H9 (cell line): ENCODE measurements at regions not wholly inside any gene's neighbourhood (a gene's known extent, or its start where the extent isn't known, plus 50 kb on each side); places are given as distances from the start of the nearest gene placed in this dataset.

Experiments
- DNase-seq: peaks from one replicate; pipeline ENCODE4 v3.0.0-alpha.2; 2017
- H2AFZ ChIP-seq: one replicate; pipeline ENCODE4 v1.6.1; 2013; ENCODE audit warnings: mild to moderate bottlenecking, low read length, control low read depth, moderate library complexity
- H2AK5ac ChIP-seq: 2 replicates; pipeline ENCODE4 v1.6.1; 2013; ENCODE audit warnings: low read length, control low read depth, mixed read lengths; ENCODE audit not compliant: insufficient read length
- H2BK120ac ChIP-seq: one replicate; pipeline ENCODE4 v1.6.1; 2013; ENCODE audit warnings: low read depth, mild to moderate bottlenecking, low read length, control low read depth, inconsistent platforms; ENCODE audit not compliant: poor library complexity, severe bottlenecking
- H2BK12ac ChIP-seq: 2 replicates; pipeline ENCODE4 v1.6.1; 2013; ENCODE audit warnings: low read length, control low read depth, mixed read lengths, low read depth; ENCODE audit not compliant: insufficient read length
- H2BK15ac ChIP-seq: 2 replicates; pipeline ENCODE4 v1.6.1; 2013; ENCODE audit warnings: low read depth, low read length, control low read depth
- H2BK20ac ChIP-seq: one replicate; pipeline ENCODE4 v1.6.1; 2013; ENCODE audit warnings: low read depth, mild to moderate bottlenecking, low read length, control low read depth, inconsistent platforms; ENCODE audit not compliant: poor library complexity, severe bottlenecking
- H2BK5ac ChIP-seq: 2 replicates; pipeline ENCODE4 v1.6.1; 2013; ENCODE audit warnings: low read length, control low read depth, mixed read lengths; ENCODE audit not compliant: insufficient read length
- H3K14ac ChIP-seq: 2 replicates; pipeline ENCODE4 v1.6.1; 2013; ENCODE audit warnings: low read length, control low read depth; ENCODE audit not compliant: insufficient read depth
- H3K18ac ChIP-seq: 2 replicates; pipeline ENCODE4 v1.6.1; 2013; ENCODE audit warnings: low read depth, mild to moderate bottlenecking, mixed read lengths, low read length, control low read depth; ENCODE audit not compliant: insufficient read length
- H3K23ac ChIP-seq: 2 replicates; pipeline ENCODE4 v1.6.1; 2013; ENCODE audit warnings: low read length, control low read depth, mixed read lengths, low read depth; ENCODE audit not compliant: insufficient read length
- H3K23me2 ChIP-seq: 2 replicates; pipeline ENCODE4 v1.6.1; 2013; ENCODE audit warnings: low read depth, mild to moderate bottlenecking, mixed read lengths, low read length, control low read depth; ENCODE audit not compliant: insufficient read length, poor library complexity, severe bottlenecking
- H3K27ac ChIP-seq: 2 replicates; pipeline ENCODE4 v1.5.1; 2013; ENCODE audit warnings: low read length, control low read depth, mixed read lengths, low read depth; ENCODE audit not compliant: insufficient read length
- H3K27me3 ChIP-seq: 2 replicates; pipeline ENCODE4 v1.6.1; 2013; ENCODE audit warnings: low read length, control low read depth, inconsistent platforms; ENCODE audit not compliant: insufficient read depth
- H3K4ac ChIP-seq: 2 replicates; pipeline ENCODE4 v1.6.1; 2013; ENCODE audit warnings: low read depth, mild to moderate bottlenecking, control low read depth, inconsistent platforms, low read length, moderate library complexity
- H3K4me1 ChIP-seq: 2 replicates; pipeline ENCODE4 v1.6.1; 2013; ENCODE audit warnings: low read length, control low read depth, inconsistent platforms; ENCODE audit not compliant: insufficient read depth
- H3K4me2 ChIP-seq: 2 replicates; pipeline ENCODE4 v1.6.1; 2013; ENCODE audit warnings: low read length, control low read depth, mixed read lengths; ENCODE audit not compliant: insufficient read length, insufficient read depth
- H3K56ac ChIP-seq: 2 replicates; pipeline ENCODE4 v1.6.1; 2013; ENCODE audit warnings: low read depth, mild to moderate bottlenecking, mixed read lengths, low read length, control low read depth; ENCODE audit not compliant: insufficient read length
- H3K79me1 ChIP-seq: 2 replicates; pipeline ENCODE4 v1.6.1; 2013; ENCODE audit warnings: low read depth, mild to moderate bottlenecking, moderate library complexity, low read length, control low read depth, inconsistent platforms; ENCODE audit not compliant: insufficient read depth, poor library complexity, severe bottlenecking
- H3K79me2 ChIP-seq: 2 replicates; pipeline ENCODE4 v1.6.1; 2013; ENCODE audit warnings: low read length, control low read depth, inconsistent platforms; ENCODE audit not compliant: insufficient read depth
- H3K9ac ChIP-seq: 2 replicates; pipeline ENCODE4 v1.6.1; 2013; ENCODE audit warnings: low read length, control low read depth, mixed read lengths; ENCODE audit not compliant: insufficient read length; ENCODE audit errors: extremely low read depth
- H3K9me3 ChIP-seq: one replicate; pipeline ENCODE4 v1.6.1; 2013; ENCODE audit warnings: low read depth, low read length, inconsistent platforms; ENCODE audit not compliant: control insufficient read depth
- H3T11ph ChIP-seq: one replicate; pipeline ENCODE4 v1.6.1; 2013; ENCODE audit warnings: mild to moderate bottlenecking, low read length, control low read depth, inconsistent platforms
- H4K20me1 ChIP-seq: one replicate; pipeline ENCODE4 v1.6.1; 2013; ENCODE audit not compliant: control insufficient read depth, insufficient read length, insufficient read depth
- H4K5ac ChIP-seq: 2 replicates; pipeline ENCODE4 v1.6.1; 2013; ENCODE audit warnings: low read depth, mild to moderate bottlenecking, mixed read lengths, low read length, control low read depth; ENCODE audit not compliant: insufficient read length
- H4K8ac ChIP-seq: replicated peaks from 2 replicates; pipeline ENCODE4 v1.6.1; 2013; ENCODE audit warnings: low read length, control low read depth, mixed read lengths, low read depth; ENCODE audit not compliant: insufficient read length
- H4K91ac ChIP-seq: 2 replicates; pipeline ENCODE4 v1.6.1; 2013; ENCODE audit warnings: low read depth, mild to moderate bottlenecking, moderate library complexity, mixed read lengths, low read length, control low read depth; ENCODE audit not compliant: insufficient read length
- H3K27ac Mint-ChIP-seq, 3 experiments: 2 replicates in 2 of 3; 3 replicates in 1 of 3; pipeline ENCODE4 v1.8.0; 2020 to 2021; ENCODE audit warnings: mixed read lengths in 3 of 3, mild to moderate bottlenecking in 1 of 3, moderate library complexity in 1 of 3
- H3K27me3 Mint-ChIP-seq: 2 replicates; pipeline ENCODE4 v1.8.0; 2021; ENCODE audit warnings: low read depth, mild to moderate bottlenecking, moderate library complexity, mixed read lengths
- H3K36me3 Mint-ChIP-seq, 3 experiments: 2 replicates in 2 of 3; 3 replicates in 1 of 3; pipeline ENCODE4 v1.8.0; 2020 to 2021; ENCODE audit warnings: low read depth in 3 of 3, mixed read lengths in 3 of 3; ENCODE audit not compliant: insufficient read depth in 1 of 3
- H3K4me1 Mint-ChIP-seq, 2 experiments: 2 replicates each; pipeline ENCODE4 v1.8.0; 2020; ENCODE audit warnings: mixed read lengths in 2 of 2
- H3K4me3 Mint-ChIP-seq, 2 experiments: 2 replicates in 1 of 2; 3 replicates in 1 of 2; pipeline ENCODE4 v1.8.0; 2020 to 2021; ENCODE audit warnings: mild to moderate bottlenecking in 2 of 2, mixed read lengths in 2 of 2, moderate library complexity in 1 of 2
- H3K9me3 Mint-ChIP-seq, 2 experiments: 2 replicates in 1 of 2; 3 replicates in 1 of 2; pipeline ENCODE4 v1.8.0; 2020; ENCODE audit warnings: mild to moderate bottlenecking in 2 of 2, mixed read lengths in 2 of 2, moderate library complexity in 1 of 2
- CTCF ChIP-seq: fragments of 200-600 bp; sonication (generic); conservative IDR thresholded peaks from 3 replicates; pipeline ENCODE4 v1.8.0; 2021; ENCODE audit warnings: antibody characterized with exemption, mild to moderate bottlenecking
- WGBS: extraction: QIAGEN DNeasy Blood & Tissue Kit; methylation state at CpG from one replicate; pipeline ENCODE4 v1.1.7; 2013; ENCODE audit warnings: missing lambda C conversion rate, low lambda C conversion rate, mixed read lengths; ENCODE audit not compliant: insufficient read length; ENCODE audit errors: extremely low coverage; 5-methylcytosine and 5-hydroxymethylcytosine counted together

DNA sequence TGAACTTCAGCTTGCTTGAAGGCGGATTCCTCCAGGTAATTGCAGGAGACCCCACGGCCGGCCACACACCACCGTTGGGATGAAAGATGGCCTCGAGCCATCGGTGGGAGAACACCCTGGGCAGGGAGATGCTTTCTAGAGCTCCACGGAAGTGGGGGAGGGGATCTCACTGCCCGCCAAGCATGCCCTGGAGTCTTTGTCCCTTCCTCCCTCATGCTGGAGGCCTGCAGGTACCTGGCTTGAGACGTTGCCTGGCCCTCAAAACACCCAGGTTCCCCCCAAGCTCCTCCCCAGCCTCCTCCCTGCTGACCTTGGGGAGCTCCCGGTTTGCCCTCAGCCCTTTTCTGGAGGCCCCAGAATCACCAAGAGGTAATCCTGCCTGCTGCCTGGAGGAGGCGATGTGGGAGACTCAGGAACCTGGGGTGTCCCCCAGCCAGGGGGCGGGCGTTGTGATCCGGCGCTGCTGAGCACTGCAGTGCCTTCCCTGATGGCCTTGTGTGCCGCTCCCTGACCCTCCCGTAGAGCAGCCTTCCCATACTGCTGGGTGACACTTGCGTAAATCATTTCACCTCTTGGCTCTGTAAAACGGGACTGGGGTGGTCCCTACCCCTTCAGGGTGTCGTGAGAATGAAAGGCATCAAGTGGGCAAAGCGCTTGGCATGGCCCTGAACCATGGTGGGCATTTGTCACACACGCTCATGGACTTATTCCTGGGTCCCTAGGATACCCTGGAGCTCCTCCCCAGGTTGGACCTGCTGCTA lies 91.4 kb downstream of the CEBPB start:
- H3T11ph ChIP-seq = no peak overlapping the region
- H3K4me2 ChIP-seq = no peak overlapping the region
- no peak overlapping the region for H2BK12ac ChIP-seq
- Mint-ChIP-seq H3K9me3 (no peaks in the 10 kb centered on the region; a peak in 2 of 5 replicates), H3K27me3 (peaks cover 6% of the 10 kb centered on the region), H3K4me1 (peaks cover 9 to 30% of the 10 kb centered on the region in 2 experiments), H3K27ac (no peak overlapping the region), H3K36me3 (no peaks in the 10 kb centered on the region), H3K4me3 (no peak overlapping the region)
- H2BK120ac ChIP-seq = no peak overlapping the region
- no peaks in the 10 kb centered on the region for H3K23me2 ChIP-seq
- H4K5ac ChIP-seq = no peak overlapping the region
- DNase-seq = peak; percentile 74
- no peak overlapping the region for H2AK5ac ChIP-seq
- H2BK15ac ChIP-seq = no peak overlapping the region
- no CpG with 5 or more reads among the region's 22 CpGs for WGBS
- H4K20me1 ChIP-seq = no peaks in the 10 kb centered on the region
- no peak overlapping the region for H3K27ac ChIP-seq
- no peak overlapping the region for H3K23ac ChIP-seq
- no peak overlapping the region for H2AFZ ChIP-seq
- no peak overlapping the region for H2BK5ac ChIP-seq
- H4K8ac ChIP-seq = no peak overlapping the region
- H3K4ac ChIP-seq = no peak overlapping the region
- H3K9ac ChIP-seq = no peak overlapping the region
- H3K56ac ChIP-seq = no peak overlapping the region
- H3K79me1 ChIP-seq = no peaks in the 10 kb centered on the region
- H3K79me2 ChIP-seq = no peaks in the 10 kb centered on the region
- no peak overlapping the region for H3K18ac ChIP-seq
- H3K27me3 ChIP-seq = no peaks in the 10 kb centered on the region
- peak; percentile 69 for TF ChIP-seq CTCF
- no peaks in the 10 kb centered on the region for H3K4me1 ChIP-seq
- H3K14ac ChIP-seq = no peak overlapping the region
- no peak overlapping the region for H4K91ac ChIP-seq
- no peak overlapping the region for H2BK20ac ChIP-seq
- no peaks in the 10 kb centered on the region for H3K9me3 ChIP-seq
